SK-N-SH (cell line): ENCODE measurements at regions not wholly inside any gene's neighbourhood (a gene's known extent, or its start where the extent isn't known, plus 50 kb on each side); places are given as distances from the start of the nearest gene placed in this dataset.

Experiments used
- CTCF ChIA-PET: fragments of 300-600, 350-600 bp; formaldehyde crosslinking; extraction: SDS; loops from one replicate; lab custom pipeline; 2021; lab: Yijun Ruan, JAX
- POLR2A ChIA-PET: fragments of 350-600 bp; sonication (Branson Sonifier 250); formaldehyde crosslinking; extraction: SDS; loops from one replicate; lab custom pipeline; 2020; ENCODE audit warnings: antibody characterized with exemption, inconsistent platforms; lab: Yijun Ruan, JAX
- DNase-seq: peaks from one replicate; pipeline ENCODE4 v3.0.0; 2012
- H2AFZ ChIP-seq: fragments of 200-600 bp; sonication (generic); 2 replicates; pipeline ENCODE4 v1.8.1; 2016; ENCODE audit warnings: antibody characterized with exemption, mild to moderate bottlenecking, low read depth
- H3F3A ChIP-seq: fragments of 200-600 bp; sonication (generic); replicated peaks from 2 replicates; pipeline ENCODE3; 2016; ENCODE audit warnings: antibody characterized with exemption, mild to moderate bottlenecking; ENCODE audit not compliant: insufficient read depth
- H3K27ac ChIP-seq, 2 experiments: fragments of 200-500 bp in 1 of 2; fragments of 200-600 bp in 1 of 2; sonication (Bioruptor generic) in 1 of 2; sonication (generic), shearing (Covaris generic) in 1 of 2; 2 replicates each; pipeline versions ENCODE4 v1.5.1 to v1.6.1; 2014 to 2016; ENCODE audit warnings: low read depth in 2 of 2, inconsistent platforms in 1 of 2, low read length in 1 of 2, mild to moderate bottlenecking in 1 of 2, mixed read lengths in 1 of 2
- H3K27me3 ChIP-seq: fragments of 200-600 bp; sonication (generic), shearing (Covaris generic); 2 replicates; pipeline ENCODE4 v1.6.1; 2016; ENCODE audit warnings: mixed run types; ENCODE audit not compliant: insufficient read depth
- H3K36me3 ChIP-seq, 2 experiments: fragments of 200-500 bp in 1 of 2; fragments of 200-600 bp in 1 of 2; sonication (Bioruptor generic) in 1 of 2; sonication (generic) in 1 of 2; replicated peaks in 1 of 2; 2 replicates each; pipeline versions ENCODE3 to v1.5.1; 2014 to 2016; ENCODE audit warnings: low read length in 1 of 2, mild to moderate bottlenecking in 1 of 2; ENCODE audit not compliant: insufficient read depth in 2 of 2, control insufficient read depth in 1 of 2
- H3K4me1 ChIP-seq, 2 experiments: fragments of 200-500 bp in 1 of 2; fragments of 200-600 bp in 1 of 2; sonication (Bioruptor generic) in 1 of 2; sonication (generic), shearing (Covaris generic) in 1 of 2; 2 replicates each; pipeline versions ENCODE4 v1.5.1 to v1.6.1; 2014 to 2016; ENCODE audit warnings: low read depth in 1 of 2, low read length in 1 of 2, mixed run types in 1 of 2; ENCODE audit not compliant: insufficient read depth in 2 of 2, control insufficient read depth in 1 of 2
- H3K4me2 ChIP-seq: fragments of 200-600 bp; sonication (generic), shearing (Covaris generic); 2 replicates; pipeline ENCODE4 v1.6.1; 2017; ENCODE audit warnings: mixed run types
- H3K4me3 ChIP-seq, 2 experiments: fragments of 200-500 bp in 1 of 2; fragments of 200-600 bp in 1 of 2; sonication (Bioruptor generic) in 1 of 2; sonication (generic), shearing (Covaris generic) in 1 of 2; 2 replicates each; pipeline versions ENCODE4 v1.5.1 to v1.8.1; 2014 to 2016; ENCODE audit warnings: low read depth in 2 of 2, inconsistent platforms in 1 of 2, low read length in 1 of 2, mild to moderate bottlenecking in 1 of 2, mixed read lengths in 1 of 2, moderate library complexity in 1 of 2
- H3K79me2 ChIP-seq: fragments of 200-600 bp; sonication (generic); 2 replicates; pipeline ENCODE4 v1.8.1; 2017; ENCODE audit warnings: mild to moderate bottlenecking; ENCODE audit not compliant: insufficient read depth
- H3K9ac ChIP-seq: fragments of 200-600 bp; sonication (generic); 2 replicates; pipeline ENCODE4 v1.6.1; 2017; ENCODE audit warnings: mixed run types
- H3K9me2 ChIP-seq: fragments of 200-600 bp; sonication (generic); 2 replicates; pipeline ENCODE4 v1.6.1; 2017; ENCODE audit warnings: mixed run types
- H3K9me3 ChIP-seq: fragments of 200-600 bp; sonication (generic); 2 replicates; pipeline ENCODE4 v1.6.1; 2017; ENCODE audit warnings: mixed run types, mild to moderate bottlenecking, moderate library complexity
- H4K20me1 ChIP-seq: fragments of 200-600 bp; sonication (generic); 2 replicates; pipeline ENCODE4 v1.6.1; 2017; ENCODE audit warnings: mild to moderate bottlenecking, mixed run types; ENCODE audit not compliant: insufficient read depth
- EP300 ChIP-seq, 2 experiments: IDR thresholded peaks; 2 replicates each; pipeline versions ENCODE4 v1.4.0 to v1.6.1; 2012; ENCODE audit warnings: borderline replicate concordance in 1 of 2, low read depth in 1 of 2, low read length in 1 of 2
- EZH2phosphoT487 ChIP-seq: fragments of 200-600 bp; sonication (generic); IDR thresholded peaks from 2 replicates; pipeline ENCODE4 v1.6.1; 2017; ENCODE audit warnings: low read depth, mixed run types, mild to moderate bottlenecking, antibody characterized with exemption, moderate library complexity, borderline replicate concordance
- FOSL2 ChIP-seq: IDR thresholded peaks from 2 replicates; pipeline ENCODE4 v1.4.0; 2012; ENCODE audit warnings: low read depth, mild to moderate bottlenecking, moderate library complexity, borderline replicate concordance
- FOXJ3 ChIP-seq: sonication (generic); formaldehyde crosslinking; IDR thresholded peaks from 2 replicates; pipeline ENCODE4 v1.5.1; 2020; ENCODE audit warnings: mild to moderate bottlenecking, missing genetic modification reagents
- GATA2 ChIP-seq: sonication (generic); formaldehyde crosslinking; IDR thresholded peaks from 2 replicates; pipeline ENCODE4 v1.5.0; 2020; ENCODE audit warnings: mild to moderate bottlenecking, missing genetic modification reagents
- JUND ChIP-seq: IDR thresholded peaks from 2 replicates; pipeline ENCODE4 v1.4.0; 2012
- POLR2AphosphoS5 ChIP-seq: IDR thresholded peaks from 2 replicates; pipeline ENCODE4 v1.6.1; 2012; ENCODE audit warnings: low read depth, low read length
- RCOR1 ChIP-seq: fragments of 150-350 bp; IDR thresholded peaks from 2 replicates; pipeline ENCODE4 v1.6.1; 2017; ENCODE audit warnings: antibody characterized with exemption, low read length
- RXRA ChIP-seq: IDR thresholded peaks from 2 replicates; pipeline ENCODE4 v1.4.0; 2012; ENCODE audit warnings: low read depth, mild to moderate bottlenecking, borderline replicate concordance
- SMC3 ChIP-seq: IDR thresholded peaks from 2 replicates; pipeline ENCODE4 v1.6.1; 2012; ENCODE audit warnings: low read depth, low read length, improper control_type of control experiment
- TCF12 ChIP-seq: IDR thresholded peaks from 2 replicates; pipeline ENCODE4 v1.4.0; 2012
- YY1 ChIP-seq: IDR thresholded peaks from 2 replicates; pipeline ENCODE4 v1.4.0; 2012; ENCODE audit warnings: low read depth, mild to moderate bottlenecking
- WGBS: methylation state at CpG from one replicate; pipeline ENCODE4 v1.1.6; 2017; ENCODE audit warnings: low lambda C conversion rate; 5-methylcytosine and 5-hydroxymethylcytosine counted together
- TF ChIP-seq, protein P1 (sequence below): IDR thresholded peaks from 2 replicates; pipeline ENCODE4 v1.6.1; 2012; ENCODE audit warnings: mild to moderate bottlenecking, low read depth, low read length, moderate library complexity
- TF ChIP-seq, protein P2 (sequence below): IDR thresholded peaks from 2 replicates; pipeline ENCODE4 v1.4.0; 2012; ENCODE audit warnings: low read depth, borderline replicate concordance
- TF ChIP-seq, protein P3 (sequence below): fragments of 200-600 bp; sonication (generic); IDR thresholded peaks from 2 replicates; pipeline ENCODE4 v1.6.1; 2017; ENCODE audit warnings: antibody characterized with exemption, mild to moderate bottlenecking, moderate library complexity
- TF ChIP-seq, protein P4 (sequence below): IDR thresholded peaks from 2 replicates; pipeline ENCODE4; 2012

DNA sequence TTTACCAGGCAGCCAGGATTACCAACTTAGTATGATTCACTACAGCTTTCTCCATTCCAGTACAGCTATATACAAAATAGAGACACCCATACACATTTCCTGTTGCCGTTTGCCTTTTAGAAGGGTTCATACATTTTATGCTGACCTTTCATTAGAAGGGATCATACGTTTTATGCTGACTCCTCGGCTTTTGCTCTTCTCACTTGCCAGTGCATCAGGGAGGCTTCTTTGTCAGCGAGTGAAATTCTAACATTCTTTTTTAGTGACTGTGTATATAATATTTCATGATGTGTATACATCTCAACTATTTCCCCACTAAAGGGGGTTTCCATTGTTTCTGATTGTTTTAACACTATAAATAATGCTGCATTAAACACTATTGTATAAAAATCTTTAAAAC lies 552.6 kb downstream of the TRIML1 start:
- no peak for DNase-seq
- H3K9me2 ChIP-seq: no peaks in the 10 kb centered on the region; the same call in 1 of the 2 replicates
- no peaks in the 10 kb centered on the region for H4K20me1 ChIP-seq
- no peaks in the 10 kb centered on the region for H3K4me1 ChIP-seq
- H3K4me2 ChIP-seq: no peak overlapping the region
- no peak overlapping the region for H2AFZ ChIP-seq
- TF ChIP-seq FOXJ3 (CRISPR knock-in tag) (no peak), TCF12 (no peak), POLR2AphosphoS5 (no peak), EP300 (IDR thresholded peaks at IDR 0.05; ENCODE audit: borderline replicate concordance in 1 of 2, low read depth in 1 of 2, low read length in 1 of 2) (no peak), FOSL2 (no peak)
- TF ChIP-seq, protein P1, sequence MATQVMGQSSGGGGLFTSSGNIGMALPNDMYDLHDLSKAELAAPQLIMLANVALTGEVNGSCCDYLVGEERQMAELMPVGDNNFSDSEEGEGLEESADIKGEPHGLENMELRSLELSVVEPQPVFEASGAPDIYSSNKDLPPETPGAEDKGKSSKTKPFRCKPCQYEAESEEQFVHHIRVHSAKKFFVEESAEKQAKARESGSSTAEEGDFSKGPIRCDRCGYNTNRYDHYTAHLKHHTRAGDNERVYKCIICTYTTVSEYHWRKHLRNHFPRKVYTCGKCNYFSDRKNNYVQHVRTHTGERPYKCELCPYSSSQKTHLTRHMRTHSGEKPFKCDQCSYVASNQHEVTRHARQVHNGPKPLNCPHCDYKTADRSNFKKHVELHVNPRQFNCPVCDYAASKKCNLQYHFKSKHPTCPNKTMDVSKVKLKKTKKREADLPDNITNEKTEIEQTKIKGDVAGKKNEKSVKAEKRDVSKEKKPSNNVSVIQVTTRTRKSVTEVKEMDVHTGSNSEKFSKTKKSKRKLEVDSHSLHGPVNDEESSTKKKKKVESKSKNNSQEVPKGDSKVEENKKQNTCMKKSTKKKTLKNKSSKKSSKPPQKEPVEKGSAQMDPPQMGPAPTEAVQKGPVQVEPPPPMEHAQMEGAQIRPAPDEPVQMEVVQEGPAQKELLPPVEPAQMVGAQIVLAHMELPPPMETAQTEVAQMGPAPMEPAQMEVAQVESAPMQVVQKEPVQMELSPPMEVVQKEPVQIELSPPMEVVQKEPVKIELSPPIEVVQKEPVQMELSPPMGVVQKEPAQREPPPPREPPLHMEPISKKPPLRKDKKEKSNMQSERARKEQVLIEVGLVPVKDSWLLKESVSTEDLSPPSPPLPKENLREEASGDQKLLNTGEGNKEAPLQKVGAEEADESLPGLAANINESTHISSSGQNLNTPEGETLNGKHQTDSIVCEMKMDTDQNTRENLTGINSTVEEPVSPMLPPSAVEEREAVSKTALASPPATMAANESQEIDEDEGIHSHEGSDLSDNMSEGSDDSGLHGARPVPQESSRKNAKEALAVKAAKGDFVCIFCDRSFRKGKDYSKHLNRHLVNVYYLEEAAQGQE: no peak
- TF ChIP-seq, protein P2, sequence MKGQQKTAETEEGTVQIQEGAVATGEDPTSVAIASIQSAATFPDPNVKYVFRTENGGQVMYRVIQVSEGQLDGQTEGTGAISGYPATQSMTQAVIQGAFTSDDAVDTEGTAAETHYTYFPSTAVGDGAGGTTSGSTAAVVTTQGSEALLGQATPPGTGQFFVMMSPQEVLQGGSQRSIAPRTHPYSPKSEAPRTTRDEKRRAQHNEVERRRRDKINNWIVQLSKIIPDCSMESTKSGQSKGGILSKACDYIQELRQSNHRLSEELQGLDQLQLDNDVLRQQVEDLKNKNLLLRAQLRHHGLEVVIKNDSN: no peak
- TF ChIP-seq, protein P3, sequence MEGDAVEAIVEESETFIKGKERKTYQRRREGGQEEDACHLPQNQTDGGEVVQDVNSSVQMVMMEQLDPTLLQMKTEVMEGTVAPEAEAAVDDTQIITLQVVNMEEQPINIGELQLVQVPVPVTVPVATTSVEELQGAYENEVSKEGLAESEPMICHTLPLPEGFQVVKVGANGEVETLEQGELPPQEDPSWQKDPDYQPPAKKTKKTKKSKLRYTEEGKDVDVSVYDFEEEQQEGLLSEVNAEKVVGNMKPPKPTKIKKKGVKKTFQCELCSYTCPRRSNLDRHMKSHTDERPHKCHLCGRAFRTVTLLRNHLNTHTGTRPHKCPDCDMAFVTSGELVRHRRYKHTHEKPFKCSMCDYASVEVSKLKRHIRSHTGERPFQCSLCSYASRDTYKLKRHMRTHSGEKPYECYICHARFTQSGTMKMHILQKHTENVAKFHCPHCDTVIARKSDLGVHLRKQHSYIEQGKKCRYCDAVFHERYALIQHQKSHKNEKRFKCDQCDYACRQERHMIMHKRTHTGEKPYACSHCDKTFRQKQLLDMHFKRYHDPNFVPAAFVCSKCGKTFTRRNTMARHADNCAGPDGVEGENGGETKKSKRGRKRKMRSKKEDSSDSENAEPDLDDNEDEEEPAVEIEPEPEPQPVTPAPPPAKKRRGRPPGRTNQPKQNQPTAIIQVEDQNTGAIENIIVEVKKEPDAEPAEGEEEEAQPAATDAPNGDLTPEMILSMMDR: no peak
- TF ChIP-seq, protein P4, sequence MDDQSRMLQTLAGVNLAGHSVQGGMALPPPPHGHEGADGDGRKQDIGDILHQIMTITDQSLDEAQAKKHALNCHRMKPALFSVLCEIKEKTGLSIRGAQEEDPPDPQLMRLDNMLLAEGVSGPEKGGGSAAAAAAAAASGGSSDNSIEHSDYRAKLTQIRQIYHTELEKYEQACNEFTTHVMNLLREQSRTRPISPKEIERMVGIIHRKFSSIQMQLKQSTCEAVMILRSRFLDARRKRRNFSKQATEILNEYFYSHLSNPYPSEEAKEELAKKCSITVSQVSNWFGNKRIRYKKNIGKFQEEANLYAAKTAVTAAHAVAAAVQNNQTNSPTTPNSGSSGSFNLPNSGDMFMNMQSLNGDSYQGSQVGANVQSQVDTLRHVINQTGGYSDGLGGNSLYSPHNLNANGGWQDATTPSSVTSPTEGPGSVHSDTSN: no peak
- no peak overlapping the region for H3K27ac ChIP-seq
- H3K79me2 ChIP-seq: no peaks in the 10 kb centered on the region
- H3K27me3 ChIP-seq: peaks cover 5% of the 10 kb centered on the region; the same call in 1 of the 2 replicates
- no peak overlapping the region for H3K4me3 ChIP-seq
- H3F3A ChIP-seq: no peaks in the 10 kb centered on the region
- no peaks in the 10 kb centered on the region for H3K9me3 ChIP-seq
- WGBS: 16% methylated on average over 4 of the region's 4 CpGs
- no peaks in the 10 kb centered on the region for H3K36me3 ChIP-seq
- CTCF ChIA-PET: no interaction called here
- POLR2A ChIA-PET: no interaction called here
- H3K9ac ChIP-seq: no peak overlapping the region

DNA sequence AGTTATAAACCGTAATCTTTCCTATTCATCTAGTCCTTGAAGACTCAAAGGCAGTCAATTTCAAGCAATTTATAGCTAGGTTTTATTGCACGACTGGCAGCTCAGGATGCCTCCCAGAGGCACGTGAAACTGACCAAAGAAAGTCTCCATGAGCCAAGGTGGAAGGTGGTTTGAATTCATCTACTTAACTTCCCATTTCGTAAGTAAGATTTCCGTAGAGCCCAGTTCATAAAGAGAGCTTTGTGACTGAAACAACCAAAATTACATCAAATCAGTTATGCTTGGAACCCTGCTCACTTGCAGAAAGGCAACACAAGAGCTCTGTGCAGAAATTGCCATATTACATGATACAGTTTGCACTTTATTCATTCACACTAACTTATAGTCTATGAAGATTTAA lies 556.0 kb downstream of the TRIML1 start:
- no peaks in the 10 kb centered on the region for H3K4me1 ChIP-seq
- peaks cover 1% of the 10 kb centered on the region; the same call in 1 of the 2 replicates for H3K27me3 ChIP-seq
- no peaks in the 10 kb centered on the region for H4K20me1 ChIP-seq
- POLR2A ChIA-PET: no interaction called here
- no peak overlapping the region for H3K9ac ChIP-seq
- H3K79me2 ChIP-seq: no peaks in the 10 kb centered on the region
- H3K27ac ChIP-seq: no peak overlapping the region
- H3K4me2 ChIP-seq: no peak overlapping the region
- WGBS: 32% methylated on average over 5 of the region's 5 CpGs
- no peaks in the 10 kb centered on the region for H3K9me3 ChIP-seq
- H3K4me3 ChIP-seq: no peak overlapping the region
- H3K9me2 ChIP-seq: no peaks in the 10 kb centered on the region; the same call in 1 of the 2 replicates
- H3K36me3 ChIP-seq: no peaks in the 10 kb centered on the region
- no peak overlapping the region for H2AFZ ChIP-seq
- DNase-seq: no peak
- no peaks in the 10 kb centered on the region for H3F3A ChIP-seq
- CTCF ChIA-PET: no interaction called here
- TF ChIP-seq, protein P1: no peak
- no peak for TF ChIP-seq GATA2
- no peak for TF ChIP-seq YY1
- no peak for TF ChIP-seq JUND
- TF ChIP-seq RXRA: no peak
- TF ChIP-seq EZH2phosphoT487: no peak
- TF ChIP-seq SMC3: no peak
- TF ChIP-seq RCOR1: no peak
